ENCODE measurements at regions not wholly inside any gene's neighbourhood (a gene's known extent, or its start where the extent isn't known, plus 50 kb on each side); places are given as distances from the start of the nearest gene placed in this dataset.

GRCh38 chr10:31100115-31100601 is 68.5 kb upstream of the ZNF438 start:
- FAIRE-seq, result peak; percentile 13
- TF ChIP-seq POLR2A (IDR thresholded peaks at IDR 0.05; ENCODE audit: low read depth, low read length), result no peak
- no peak for TF ChIP-seq POU2F2 (IDR thresholded peaks at IDR 0.05; ENCODE audit: low read depth, low read length)
- TF ChIP-seq SPI1 (IDR thresholded peaks at IDR 0.05; ENCODE audit: low read depth, low read length), result no peak
- TF ChIP-seq TAF1 (IDR thresholded peaks at IDR 0.05; ENCODE audit: low read depth, low read length), result no peak
- no peak for TF ChIP-seq PAX5 (IDR thresholded peaks at IDR 0.05; ENCODE audit: insufficient read depth, low read length, severe bottlenecking)
- TF ChIP-seq POLR2AphosphoS5 (IDR thresholded peaks at IDR 0.05; ENCODE audit: low read depth, low read length), result no peak
- DNase-seq (ENCODE audit: insufficient read length, low spot score), result no peak

- FAIRE-seq (no peak), DNase-seq (ENCODE audit: insufficient read length, low spot score) (no peak)
- TF ChIP-seq POU2F2 (IDR thresholded peaks at IDR 0.05; ENCODE audit: low read depth, low read length), result no peak
- TF ChIP-seq TAF1 (IDR thresholded peaks at IDR 0.05; ENCODE audit: low read depth, low read length), result no peak
- TF ChIP-seq POLR2A (IDR thresholded peaks at IDR 0.05; ENCODE audit: low read depth, low read length), result no peak
- no peak for TF ChIP-seq SPI1 (IDR thresholded peaks at IDR 0.05; ENCODE audit: low read depth, low read length)
- no peak for TF ChIP-seq PAX5 (IDR thresholded peaks at IDR 0.05; ENCODE audit: insufficient read depth, low read length, severe bottlenecking)
- no peak for TF ChIP-seq POLR2AphosphoS5 (IDR thresholded peaks at IDR 0.05; ENCODE audit: low read depth, low read length)
Measured at GRCh38 chr10:31100662-31101061, 69.0 kb upstream of the ZNF438 start.

GRCh38 chr10:31101123-31101522 is 69.5 kb upstream of the ZNF438 start:
- DNase-seq (ENCODE audit: insufficient read length, low spot score) (no peak), FAIRE-seq (peak; percentile 51)
- 0 out of 2 replicates have a peak, but pooled peaks have one; percentile 25 for TF ChIP-seq POU2F2 (IDR thresholded peaks at IDR 0.05; ENCODE audit: low read depth, low read length)
- no peak for TF ChIP-seq POLR2A (IDR thresholded peaks at IDR 0.05; ENCODE audit: low read depth, low read length)
- no peak for TF ChIP-seq TAF1 (IDR thresholded peaks at IDR 0.05; ENCODE audit: low read depth, low read length)
- TF ChIP-seq SPI1 (IDR thresholded peaks at IDR 0.05; ENCODE audit: low read depth, low read length), result peak; percentile 51

- DNase-seq (ENCODE audit: insufficient read length, low spot score), result no peak
- TF ChIP-seq POLR2A (IDR thresholded peaks at IDR 0.05; ENCODE audit: low read depth, low read length), result no peak
- no peak for TF ChIP-seq TAF1 (IDR thresholded peaks at IDR 0.05; ENCODE audit: low read depth, low read length)
- no peak for TF ChIP-seq PAX5 (IDR thresholded peaks at IDR 0.05; ENCODE audit: insufficient read depth, low read length, severe bottlenecking)
- TF ChIP-seq POU2F2 (IDR thresholded peaks at IDR 0.05; ENCODE audit: low read depth, low read length), result no peak
- TF ChIP-seq POLR2AphosphoS5 (IDR thresholded peaks at IDR 0.05; ENCODE audit: low read depth, low read length), result no peak
- no peak for TF ChIP-seq SPI1 (IDR thresholded peaks at IDR 0.05; ENCODE audit: low read depth, low read length)
- FAIRE-seq, result no peak
Measured at GRCh38 chr10:31102421-31102820, 70.8 kb upstream of the ZNF438 start.

- FAIRE-seq (no peak), DNase-seq (ENCODE audit: insufficient read length, low spot score) (no peak)
- TF ChIP-seq POLR2AphosphoS5 (IDR thresholded peaks at IDR 0.05; ENCODE audit: low read depth, low read length), result no peak
- TF ChIP-seq POLR2A (IDR thresholded peaks at IDR 0.05; ENCODE audit: low read depth, low read length), result no peak
- no peak for TF ChIP-seq TAF1 (IDR thresholded peaks at IDR 0.05; ENCODE audit: low read depth, low read length)
- TF ChIP-seq POU2F2 (IDR thresholded peaks at IDR 0.05; ENCODE audit: low read depth, low read length), result no peak
- TF ChIP-seq SPI1 (IDR thresholded peaks at IDR 0.05; ENCODE audit: low read depth, low read length), result no peak
- TF ChIP-seq PAX5 (IDR thresholded peaks at IDR 0.05; ENCODE audit: insufficient read depth, low read length, severe bottlenecking), result no peak
Measured at GRCh38 chr10:31103112-31103511, 71.4 kb upstream of the ZNF438 start.

GRCh38 chr10:31112961-31113360 is 81.3 kb upstream of the ZNF438 start:
- FAIRE-seq, result no peak

GRCh38 chr10:31116226-31116625 is 84.6 kb upstream of the ZNF438 start:
- TF ChIP-seq POU2F2 (IDR thresholded peaks at IDR 0.05; ENCODE audit: low read depth, low read length), result no peak
- TF ChIP-seq POLR2AphosphoS5 (IDR thresholded peaks at IDR 0.05; ENCODE audit: low read depth, low read length), result no peak
- TF ChIP-seq TAF1 (IDR thresholded peaks at IDR 0.05; ENCODE audit: low read depth, low read length), result no peak
- no peak for TF ChIP-seq PAX5 (IDR thresholded peaks at IDR 0.05; ENCODE audit: insufficient read depth, low read length, severe bottlenecking)
- TF ChIP-seq SPI1 (IDR thresholded peaks at IDR 0.05; ENCODE audit: low read depth, low read length), result no peak
- no peak for TF ChIP-seq POLR2A (IDR thresholded peaks at IDR 0.05; ENCODE audit: low read depth, low read length)
- no peak for DNase-seq (ENCODE audit: insufficient read length, low spot score)
- no peak for FAIRE-seq

More at GRCh38 chr10:31112961-31113360, 81.3 kb upstream of the ZNF438 start:
- no peak for TF ChIP-seq POLR2A (IDR thresholded peaks at IDR 0.05; ENCODE audit: low read depth, low read length)
- no peak for TF ChIP-seq PAX5 (IDR thresholded peaks at IDR 0.05; ENCODE audit: insufficient read depth, low read length, severe bottlenecking)
- TF ChIP-seq POLR2AphosphoS5 (IDR thresholded peaks at IDR 0.05; ENCODE audit: low read depth, low read length), result no peak
- TF ChIP-seq TAF1 (IDR thresholded peaks at IDR 0.05; ENCODE audit: low read depth, low read length), result no peak
- TF ChIP-seq POU2F2 (IDR thresholded peaks at IDR 0.05; ENCODE audit: low read depth, low read length), result no peak
- TF ChIP-seq SPI1 (IDR thresholded peaks at IDR 0.05; ENCODE audit: low read depth, low read length), result no peak
- no peak for DNase-seq (ENCODE audit: insufficient read length, low spot score)

- FAIRE-seq (no peak), DNase-seq (ENCODE audit: insufficient read length, low spot score) (no peak)
- TF ChIP-seq TAF1 (IDR thresholded peaks at IDR 0.05; ENCODE audit: low read depth, low read length), result no peak
- no peak for TF ChIP-seq POU2F2 (IDR thresholded peaks at IDR 0.05; ENCODE audit: low read depth, low read length)
- no peak for TF ChIP-seq POLR2A (IDR thresholded peaks at IDR 0.05; ENCODE audit: low read depth, low read length)
- TF ChIP-seq POLR2AphosphoS5 (IDR thresholded peaks at IDR 0.05; ENCODE audit: low read depth, low read length), result no peak
- TF ChIP-seq SPI1 (IDR thresholded peaks at IDR 0.05; ENCODE audit: low read depth, low read length), result no peak
- TF ChIP-seq PAX5 (IDR thresholded peaks at IDR 0.05; ENCODE audit: insufficient read depth, low read length, severe bottlenecking), result no peak
Measured at GRCh38 chr10:31118556-31118955, 86.9 kb upstream of the ZNF438 start.

- no peak for FAIRE-seq
- no peak for TF ChIP-seq TAF1 (IDR thresholded peaks at IDR 0.05; ENCODE audit: low read depth, low read length)
- DNase-seq (ENCODE audit: insufficient read length, low spot score), result no peak
Measured at GRCh38 chr10:31120392-31120791, 88.7 kb upstream of the ZNF438 start.

- FAIRE-seq (no peak), DNase-seq (ENCODE audit: insufficient read length, low spot score) (no peak)
- TF ChIP-seq TAF1 (IDR thresholded peaks at IDR 0.05; ENCODE audit: low read depth, low read length), result no peak
- TF ChIP-seq PAX5 (IDR thresholded peaks at IDR 0.05; ENCODE audit: insufficient read depth, low read length, severe bottlenecking), result no peak
- TF ChIP-seq POLR2AphosphoS5 (IDR thresholded peaks at IDR 0.05; ENCODE audit: low read depth, low read length), result no peak
- TF ChIP-seq POLR2A (IDR thresholded peaks at IDR 0.05; ENCODE audit: low read depth, low read length), result no peak
Measured at GRCh38 chr10:31120961-31121685, 89.5 kb upstream of the ZNF438 start.
